Stimulated activated CD8-positive, alpha-beta memory T cell treated with anti-CD3 and anti-CD28 coated beads, Interleukin-15, amount 100 ng/mL, for 4 hours (primary cell): ENCODE measurements at regions not wholly inside any gene's neighbourhood (a gene's known extent, or its start where the extent isn't known, plus 50 kb on each side); places are given as distances from the start of the nearest gene placed in this dataset.
"Not testable (repeated sequence)": the region's sequence is repeated elsewhere in the genome, so short reads cannot be mapped to it uniquely, and the experiment has no call there.

ENCODE experiments used
- DNase-seq, 2 donors: peaks; one replicate each; pipeline ENCODE4 v3.0.0-alpha.2; 2020; ENCODE audit warnings: low read depth in 2 of 2

DNA sequence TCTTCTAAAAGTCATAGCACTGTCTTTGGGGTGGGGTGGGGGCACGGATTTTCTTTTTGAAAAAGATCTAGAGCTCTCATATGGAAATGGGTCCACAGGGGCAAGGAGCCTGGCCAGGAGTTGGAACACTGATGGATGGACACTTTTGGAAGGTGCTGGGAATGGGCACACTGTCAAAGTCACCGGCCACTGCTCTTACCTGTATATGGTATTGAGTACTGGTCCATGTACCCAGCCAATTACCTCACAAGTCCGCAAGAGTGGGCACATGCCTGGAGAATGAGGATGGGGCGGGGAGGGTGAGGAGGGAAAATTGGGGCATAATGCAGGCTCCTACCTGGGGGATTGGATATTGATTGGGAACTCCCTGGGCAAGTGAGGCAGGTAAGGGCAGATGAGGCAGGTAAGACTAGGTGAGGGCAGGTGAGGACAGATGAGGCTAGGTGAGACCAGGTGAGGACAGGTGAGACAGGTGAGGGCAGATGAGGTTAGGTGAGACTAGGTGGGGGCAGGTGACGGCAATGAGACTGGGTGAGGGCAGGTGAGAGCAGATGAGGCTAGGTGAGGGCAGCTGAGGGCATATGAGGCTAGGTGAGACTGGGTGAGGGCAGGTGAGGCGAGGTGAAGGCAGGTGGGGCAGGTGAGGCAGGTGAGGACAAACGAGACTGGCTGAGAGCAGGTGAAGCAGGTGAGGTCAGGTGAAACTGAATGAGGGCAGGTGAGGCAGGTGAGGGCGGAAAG is 167.9 kb downstream of the NRN1 start:
- DNase-seq, result no peak

DNA sequence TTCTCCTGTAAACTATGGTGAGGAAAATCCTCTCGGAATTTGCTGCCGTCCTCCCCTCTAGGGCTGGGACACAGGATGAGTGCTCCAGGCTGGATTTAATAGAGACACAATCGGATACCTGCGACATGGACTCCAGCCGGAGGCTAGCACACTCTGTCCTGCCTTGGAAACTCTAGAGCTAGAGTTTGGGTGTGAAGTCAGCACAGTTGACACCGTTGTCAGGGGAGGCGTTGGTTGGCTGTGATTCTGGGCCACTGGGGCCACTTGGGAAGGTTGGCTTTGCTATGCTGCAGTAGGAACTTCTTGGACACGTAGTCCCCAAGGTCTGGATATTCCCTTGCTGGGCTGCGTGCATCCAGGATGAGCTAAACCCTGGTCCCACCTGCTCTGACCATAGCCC is 169.4 kb downstream of the NRN1 start:
- DNase-seq, result no peak

DNA sequence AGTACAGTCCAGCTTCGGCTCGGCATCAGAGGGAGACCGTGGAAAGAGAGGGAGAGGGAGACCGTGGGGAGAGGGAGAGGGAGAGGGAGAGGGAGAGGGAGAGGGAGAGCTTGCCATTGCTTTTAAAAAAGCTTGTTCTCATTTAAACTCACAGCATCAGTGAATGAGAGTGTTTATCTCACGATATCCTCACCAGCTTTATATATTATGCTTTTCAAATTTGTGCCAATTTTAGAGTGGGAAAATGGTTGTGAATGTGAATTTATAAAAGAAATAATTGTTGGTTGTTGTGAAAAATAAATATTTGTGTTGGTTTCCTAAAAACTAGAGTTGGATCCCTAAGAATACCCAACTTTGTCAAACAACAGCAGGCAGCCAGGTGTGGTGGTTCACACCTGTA is 170.1 kb downstream of the NRN1 start:
- not testable (repeated sequence) for DNase-seq

DNA sequence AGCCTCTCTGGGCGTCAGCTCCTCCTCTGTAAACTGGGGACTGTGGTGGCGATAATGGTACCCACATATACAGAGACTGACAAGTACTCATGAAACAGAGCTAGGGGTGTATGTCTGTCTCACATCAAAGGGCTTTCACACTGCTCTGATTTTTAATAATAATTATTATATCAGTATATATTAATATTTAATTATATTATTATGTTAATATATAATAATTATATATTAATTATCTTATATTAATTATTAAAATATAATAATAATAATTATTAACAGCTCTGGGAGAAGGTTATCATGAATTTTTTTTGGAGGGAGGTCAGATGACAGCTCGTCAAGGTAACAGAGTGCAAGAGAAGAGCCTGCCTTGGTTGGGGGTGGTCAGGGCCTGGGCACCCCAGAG is 173.6 kb downstream of the NRN1 start:
- no peak for DNase-seq

DNA sequence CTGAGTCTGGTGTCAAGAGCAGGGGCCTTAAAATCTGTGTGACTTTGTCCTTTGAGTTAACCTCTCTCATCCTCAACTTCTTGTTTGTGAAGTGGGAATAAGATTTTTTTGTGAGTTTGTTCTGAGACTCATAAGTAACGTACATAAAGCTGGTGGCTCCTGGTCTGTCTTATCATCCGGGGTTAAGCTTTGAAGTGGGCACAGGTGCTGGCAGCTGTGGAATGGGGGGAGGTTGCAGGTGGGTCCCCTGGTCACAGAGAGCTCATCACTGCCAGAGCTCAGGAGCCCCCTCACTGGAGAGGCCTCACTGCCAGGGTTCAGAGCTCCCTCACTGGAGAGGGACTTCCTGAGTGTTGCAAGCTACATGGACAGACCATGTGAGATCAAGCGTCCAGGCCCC is 174.1 kb downstream of the NRN1 start:
- no peak for DNase-seq

DNA sequence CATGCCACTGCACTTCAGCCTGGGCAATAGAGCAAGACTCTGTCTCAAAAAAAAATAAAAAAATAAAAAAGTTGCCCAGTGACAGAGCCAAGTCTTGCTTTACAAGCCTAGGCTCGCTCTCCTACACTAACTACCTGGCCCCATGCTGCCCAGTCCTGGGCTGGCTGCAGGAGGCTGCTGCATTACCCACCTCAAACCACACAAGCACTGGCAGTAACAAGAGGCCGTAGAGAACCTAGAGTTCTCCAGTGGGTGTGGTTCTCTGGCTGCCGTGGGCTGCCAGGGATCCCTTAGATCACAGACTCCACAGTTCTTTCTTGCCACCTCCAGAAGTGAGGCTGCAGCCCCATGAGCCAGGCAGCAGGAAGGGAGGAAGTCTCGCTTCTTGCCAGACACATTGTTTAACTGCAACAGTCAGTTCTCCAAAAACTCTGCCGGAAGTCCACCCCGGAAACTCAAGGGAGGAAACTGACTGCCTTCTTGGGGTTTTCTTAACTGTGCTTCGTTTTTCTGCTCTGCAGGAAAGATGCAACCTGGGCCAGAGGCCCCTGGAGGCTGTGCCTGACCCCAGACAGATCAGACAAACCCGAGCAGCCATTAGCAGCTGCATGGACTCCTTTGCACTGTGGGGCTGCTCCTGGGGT is 175.4 kb downstream of the NRN1 start:
- peak; percentile 10 to 26 for DNase-seq

DNA sequence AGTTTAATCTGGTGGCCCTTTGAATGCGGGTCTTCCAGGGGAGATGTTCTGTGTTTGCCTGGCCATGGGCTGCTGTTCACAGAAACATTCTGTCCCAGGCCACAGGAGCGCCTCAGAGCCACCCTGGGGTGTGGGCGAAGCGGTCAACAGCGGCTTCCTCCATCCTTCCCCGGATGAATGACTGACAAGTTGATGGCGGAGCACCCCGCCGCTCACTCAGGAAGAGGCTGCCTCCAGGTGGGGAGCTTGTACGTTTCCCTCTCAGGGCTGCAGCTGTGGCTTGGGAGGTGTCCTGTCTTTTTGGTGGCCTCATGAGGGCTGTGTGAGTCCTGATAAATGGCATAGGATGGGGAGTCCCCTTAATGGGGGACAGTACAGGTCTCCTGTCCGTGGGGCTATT is 178.4 kb downstream of the NRN1 start:
- DNase-seq, result no peak

DNA sequence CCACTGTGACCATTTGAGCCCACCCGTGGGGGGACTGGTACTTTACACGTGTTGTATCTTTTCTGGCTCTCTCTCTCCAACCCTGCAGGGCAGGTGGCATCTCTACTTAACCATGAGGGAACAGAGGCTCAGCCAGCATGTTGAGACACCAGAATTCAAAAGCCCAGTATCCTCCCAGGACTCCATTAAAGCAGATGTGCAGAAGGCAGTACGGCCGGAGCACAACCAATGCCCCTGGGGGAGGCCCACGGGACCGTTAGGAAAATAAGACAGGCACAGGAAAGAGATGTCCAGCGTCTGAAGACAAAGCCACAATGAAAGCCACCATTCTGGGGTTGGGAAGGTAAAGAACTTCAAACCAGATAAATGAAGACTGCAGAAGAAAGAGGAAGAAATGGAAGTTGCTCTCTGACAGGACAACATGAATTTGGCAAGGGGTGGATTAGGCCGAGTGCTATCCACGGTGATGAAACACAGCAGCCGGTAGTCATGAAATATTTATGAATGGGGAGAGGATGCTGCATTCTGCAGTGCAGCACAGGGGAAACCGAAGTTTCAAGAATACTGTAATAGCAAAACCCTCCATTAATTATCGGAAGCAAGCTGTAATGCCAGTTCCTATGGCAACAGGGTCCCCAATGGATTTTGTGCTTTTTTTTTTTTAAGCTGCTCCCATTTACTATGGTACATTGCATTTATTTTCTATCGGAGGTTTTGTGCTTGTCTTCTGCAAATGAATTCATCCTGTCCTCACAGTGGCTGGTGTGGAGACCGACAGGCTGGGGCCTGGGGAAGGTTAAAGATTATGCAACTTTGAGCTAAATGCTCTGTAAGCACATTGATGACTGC is 179.4 kb downstream of the NRN1 start:
- DNase-seq, result no peak

DNA sequence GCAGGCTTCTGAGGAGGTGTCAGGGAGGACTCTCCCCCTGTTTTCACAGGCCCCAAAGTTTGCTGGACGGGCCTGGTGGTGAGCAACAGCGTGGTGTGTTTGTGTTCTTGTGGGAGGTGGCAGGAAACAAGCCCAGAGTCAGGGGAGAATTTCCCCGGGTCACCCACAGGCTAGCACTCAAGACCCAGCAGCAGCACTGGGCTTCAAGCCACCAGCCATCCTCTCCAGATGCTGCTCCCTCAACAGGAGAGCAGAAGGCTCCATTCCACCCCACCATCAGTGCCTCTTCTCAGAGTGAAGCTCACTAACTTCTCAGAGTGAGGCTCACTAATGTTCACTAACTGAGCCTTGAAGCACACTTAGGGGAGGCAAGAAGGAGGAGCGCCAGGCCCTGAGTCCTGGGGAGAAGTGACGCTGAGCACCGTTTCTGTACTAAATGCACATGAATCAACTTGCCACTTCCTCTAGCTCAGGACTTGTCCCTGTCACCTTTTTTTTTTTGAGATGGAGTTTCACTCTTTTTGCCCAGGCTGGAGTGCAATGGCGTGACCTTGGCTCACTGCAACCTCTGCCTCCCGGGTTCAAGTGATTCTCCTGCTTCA is 182.2 kb downstream of the NRN1 start:
- not testable (repeated sequence) for DNase-seq
